ENCODE measurements at regions not wholly inside any gene's neighbourhood (a gene's known extent, or its start where the extent isn't known, plus 50 kb on each side); places are given as distances from the start of the nearest gene placed in this dataset.

DNA sequence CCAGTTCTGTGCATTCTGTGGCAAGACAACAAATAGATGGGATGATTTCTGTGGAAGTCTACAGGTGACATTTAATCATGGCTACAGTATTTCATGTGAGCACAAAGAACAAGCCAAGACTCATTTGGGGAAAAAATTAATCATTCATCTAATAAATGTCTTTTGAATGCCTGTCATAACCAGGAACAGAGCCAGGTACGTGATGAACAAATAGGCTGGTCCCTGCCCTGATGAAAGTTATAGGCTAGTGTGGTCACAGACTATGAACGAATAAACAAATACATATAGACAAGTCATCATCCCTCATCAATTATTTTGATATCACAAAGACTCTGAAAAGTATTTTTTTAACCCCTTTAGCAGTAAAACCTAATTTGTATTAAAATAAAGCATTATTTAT lies 226.4 kb upstream of the RRP15 start:
- Histone ChIP-seq H3K4me1 (ENCODE audit: control insufficient read depth, insufficient read depth, low read length, poor library complexity, severe bottlenecking) (no peaks in the 10 kb centered on the region), H3K9me3 (ENCODE audit: control insufficient read depth, low read length) (no peaks in the 10 kb centered on the region), H3K27ac (ENCODE audit: insufficient read depth, low read length, poor library complexity, severe bottlenecking) (no peak overlapping the region), H3K4me3 (ENCODE audit: insufficient read depth, low read depth, low read length, poor library complexity, severe bottlenecking) (no peak overlapping the region), H3K36me3 (ENCODE audit: control insufficient read depth, insufficient read depth, low read length) (no peaks in the 10 kb centered on the region), H3K27me3 (replicated peaks; ENCODE audit: control insufficient read depth, insufficient read depth, low read length, poor library complexity, severe bottlenecking) (no peaks in the 10 kb centered on the region)
- DNase-seq: no peak

GRCh38 chr1:218064426-218064825 lies 220.7 kb upstream of the RRP15 start:
- Histone ChIP-seq H3K4me3 (ENCODE audit: insufficient read depth, low read depth, low read length, poor library complexity, severe bottlenecking) (no peak overlapping the region), H3K36me3 (ENCODE audit: control insufficient read depth, insufficient read depth, low read length) (no peaks in the 10 kb centered on the region), H3K27me3 (replicated peaks; ENCODE audit: control insufficient read depth, insufficient read depth, low read length, poor library complexity, severe bottlenecking) (no peaks in the 10 kb centered on the region), H3K27ac (ENCODE audit: insufficient read depth, low read length, poor library complexity, severe bottlenecking) (no peak overlapping the region), H3K4me1 (ENCODE audit: control insufficient read depth, insufficient read depth, low read length, poor library complexity, severe bottlenecking) (no peaks in the 10 kb centered on the region), H3K9me3 (ENCODE audit: control insufficient read depth, low read length) (no peaks in the 10 kb centered on the region)
- DNase-seq: no peak

DNA sequence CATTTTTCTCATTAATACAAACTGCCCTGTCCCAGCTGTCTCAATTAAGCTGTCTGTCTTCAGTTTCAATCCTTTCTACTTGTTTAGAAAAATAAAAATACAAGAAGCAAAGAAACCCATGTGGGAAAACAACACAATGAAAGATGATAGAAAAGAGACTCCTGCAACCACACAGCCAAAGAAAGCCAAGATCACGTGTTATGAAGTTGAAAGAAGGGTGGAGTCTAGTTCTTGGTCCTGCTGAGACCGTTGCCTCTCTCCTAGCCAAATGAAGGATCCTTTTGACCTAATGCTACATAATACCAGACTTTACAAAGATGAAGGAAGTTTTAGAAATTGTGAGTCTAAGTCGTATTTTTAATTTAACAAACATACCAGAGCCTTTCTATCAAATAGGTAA lies 218.8 kb upstream of the RRP15 start:
- no peak for DNase-seq
- Histone ChIP-seq H3K4me3 (ENCODE audit: insufficient read depth, low read depth, low read length, poor library complexity, severe bottlenecking) (no peak overlapping the region), H3K4me1 (ENCODE audit: control insufficient read depth, insufficient read depth, low read length, poor library complexity, severe bottlenecking) (no peaks in the 10 kb centered on the region), H3K27ac (ENCODE audit: insufficient read depth, low read length, poor library complexity, severe bottlenecking) (no peak overlapping the region), H3K9me3 (ENCODE audit: control insufficient read depth, low read length) (no peaks in the 10 kb centered on the region), H3K27me3 (replicated peaks; ENCODE audit: control insufficient read depth, insufficient read depth, low read length, poor library complexity, severe bottlenecking) (no peaks in the 10 kb centered on the region), H3K36me3 (ENCODE audit: control insufficient read depth, insufficient read depth, low read length) (no peaks in the 10 kb centered on the region)

GRCh38 chr1:218068241-218068640 lies 216.9 kb upstream of the RRP15 start:
- H3K9me3 ChIP-seq (ENCODE audit: control insufficient read depth, low read length): no peaks in the 10 kb centered on the region
- H3K27ac ChIP-seq (ENCODE audit: insufficient read depth, low read length, poor library complexity, severe bottlenecking): no peak overlapping the region
- H3K36me3 ChIP-seq (ENCODE audit: control insufficient read depth, insufficient read depth, low read length): no peaks in the 10 kb centered on the region
- no peaks in the 10 kb centered on the region for H3K4me1 ChIP-seq (ENCODE audit: control insufficient read depth, insufficient read depth, low read length, poor library complexity, severe bottlenecking)
- H3K4me3 ChIP-seq (ENCODE audit: insufficient read depth, low read depth, low read length, poor library complexity, severe bottlenecking): no peak overlapping the region
- DNase-seq: no peak
- H3K27me3 ChIP-seq (replicated peaks; ENCODE audit: control insufficient read depth, insufficient read depth, low read length, poor library complexity, severe bottlenecking): no peaks in the 10 kb centered on the region

DNA sequence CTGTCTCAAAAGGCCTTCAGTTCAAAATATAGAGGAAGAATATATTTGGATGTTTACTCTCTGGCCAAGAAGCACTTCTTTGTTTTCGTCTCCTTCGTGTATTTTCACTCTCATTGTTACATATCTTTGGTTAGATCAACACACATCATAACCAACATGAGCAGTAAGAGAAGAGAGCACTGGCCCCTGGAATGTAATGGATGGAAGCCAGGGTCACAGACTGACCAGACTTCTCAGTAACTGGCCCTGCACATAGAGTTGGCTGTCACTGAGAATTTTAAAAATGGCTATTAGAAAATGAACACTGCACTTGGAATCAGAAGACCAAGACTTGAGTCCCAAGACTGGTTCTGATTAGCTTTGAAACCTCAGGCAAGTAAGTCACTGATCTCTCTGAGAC lies 215.9 kb upstream of the RRP15 start:
- H3K27me3 ChIP-seq (replicated peaks; ENCODE audit: control insufficient read depth, insufficient read depth, low read length, poor library complexity, severe bottlenecking): no peaks in the 10 kb centered on the region
- H3K9me3 ChIP-seq (ENCODE audit: control insufficient read depth, low read length): no peaks in the 10 kb centered on the region
- no peaks in the 10 kb centered on the region for H3K36me3 ChIP-seq (ENCODE audit: control insufficient read depth, insufficient read depth, low read length)
- no peak overlapping the region for H3K4me3 ChIP-seq (ENCODE audit: insufficient read depth, low read depth, low read length, poor library complexity, severe bottlenecking)
- DNase-seq: no peak
- H3K27ac ChIP-seq (ENCODE audit: insufficient read depth, low read length, poor library complexity, severe bottlenecking): no peak overlapping the region
- H3K4me1 ChIP-seq (ENCODE audit: control insufficient read depth, insufficient read depth, low read length, poor library complexity, severe bottlenecking): no peaks in the 10 kb centered on the region

GRCh38 chr1:218073062-218073461 lies 212.0 kb upstream of the RRP15 start:
- H3K36me3 ChIP-seq (ENCODE audit: control insufficient read depth, insufficient read depth, low read length): no peaks in the 10 kb centered on the region
- no peak overlapping the region for H3K4me3 ChIP-seq (ENCODE audit: insufficient read depth, low read depth, low read length, poor library complexity, severe bottlenecking)
- no peaks in the 10 kb centered on the region for H3K9me3 ChIP-seq (ENCODE audit: control insufficient read depth, low read length)
- DNase-seq: no peak
- no peak overlapping the region for H3K27ac ChIP-seq (ENCODE audit: insufficient read depth, low read length, poor library complexity, severe bottlenecking)
- no peaks in the 10 kb centered on the region for H3K4me1 ChIP-seq (ENCODE audit: control insufficient read depth, insufficient read depth, low read length, poor library complexity, severe bottlenecking)
- no peaks in the 10 kb centered on the region for H3K27me3 ChIP-seq (replicated peaks; ENCODE audit: control insufficient read depth, insufficient read depth, low read length, poor library complexity, severe bottlenecking)

- Histone ChIP-seq H3K27ac (ENCODE audit: insufficient read depth, low read length, poor library complexity, severe bottlenecking) (no peak overlapping the region), H3K36me3 (ENCODE audit: control insufficient read depth, insufficient read depth, low read length) (no peaks in the 10 kb centered on the region), H3K4me1 (ENCODE audit: control insufficient read depth, insufficient read depth, low read length, poor library complexity, severe bottlenecking) (no peaks in the 10 kb centered on the region), H3K9me3 (ENCODE audit: control insufficient read depth, low read length) (no peaks in the 10 kb centered on the region), H3K4me3 (ENCODE audit: insufficient read depth, low read depth, low read length, poor library complexity, severe bottlenecking) (no peak overlapping the region), H3K27me3 (replicated peaks; ENCODE audit: control insufficient read depth, insufficient read depth, low read length, poor library complexity, severe bottlenecking) (no peaks in the 10 kb centered on the region)
- no peak for DNase-seq
Measured at GRCh38 chr1:218078916-218079315, 206.2 kb upstream of the RRP15 start.

- Histone ChIP-seq H3K4me3 (ENCODE audit: insufficient read depth, low read depth, low read length, poor library complexity, severe bottlenecking) (no peak overlapping the region), H3K9me3 (ENCODE audit: control insufficient read depth, low read length) (no peaks in the 10 kb centered on the region), H3K36me3 (ENCODE audit: control insufficient read depth, insufficient read depth, low read length) (no peaks in the 10 kb centered on the region), H3K4me1 (ENCODE audit: control insufficient read depth, insufficient read depth, low read length, poor library complexity, severe bottlenecking) (no peaks in the 10 kb centered on the region), H3K27ac (ENCODE audit: insufficient read depth, low read length, poor library complexity, severe bottlenecking) (no peak overlapping the region), H3K27me3 (replicated peaks; ENCODE audit: control insufficient read depth, insufficient read depth, low read length, poor library complexity, severe bottlenecking) (no peaks in the 10 kb centered on the region)
- DNase-seq: no peak
Measured at GRCh38 chr1:218079347-218079746, 205.7 kb upstream of the RRP15 start.

DNA sequence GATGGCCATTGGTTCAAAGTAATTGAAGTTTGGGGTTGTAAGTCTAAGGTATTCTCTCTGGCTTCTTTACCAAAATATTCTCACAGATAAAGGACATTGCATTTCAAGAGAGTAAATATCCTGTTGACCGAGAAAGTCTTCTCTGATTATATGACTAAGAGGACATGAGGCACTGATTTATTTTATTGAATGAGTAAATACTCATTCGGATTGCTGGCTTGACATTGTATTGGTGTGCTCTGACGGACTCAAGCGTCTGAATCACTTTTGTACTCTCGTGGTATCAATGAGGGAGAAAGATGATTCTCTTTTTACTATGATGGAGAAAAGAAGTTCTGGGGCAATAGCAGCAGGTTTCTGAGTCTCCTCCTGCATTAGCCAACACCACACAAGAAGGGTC lies 205.3 kb upstream of the RRP15 start:
- Histone ChIP-seq H3K27me3 (replicated peaks; ENCODE audit: control insufficient read depth, insufficient read depth, low read length, poor library complexity, severe bottlenecking) (no peaks in the 10 kb centered on the region), H3K27ac (ENCODE audit: insufficient read depth, low read length, poor library complexity, severe bottlenecking) (no peak overlapping the region), H3K9me3 (ENCODE audit: control insufficient read depth, low read length) (no peaks in the 10 kb centered on the region), H3K4me3 (ENCODE audit: insufficient read depth, low read depth, low read length, poor library complexity, severe bottlenecking) (no peak overlapping the region), H3K4me1 (ENCODE audit: control insufficient read depth, insufficient read depth, low read length, poor library complexity, severe bottlenecking) (no peaks in the 10 kb centered on the region), H3K36me3 (ENCODE audit: control insufficient read depth, insufficient read depth, low read length) (no peaks in the 10 kb centered on the region)
- DNase-seq: no peak

- DNase-seq: no peak
- Histone ChIP-seq H3K27me3 (replicated peaks; ENCODE audit: control insufficient read depth, insufficient read depth, low read length, poor library complexity, severe bottlenecking) (no peaks in the 10 kb centered on the region), H3K4me3 (ENCODE audit: insufficient read depth, low read depth, low read length, poor library complexity, severe bottlenecking) (no peak overlapping the region), H3K27ac (ENCODE audit: insufficient read depth, low read length, poor library complexity, severe bottlenecking) (no peak overlapping the region), H3K36me3 (ENCODE audit: control insufficient read depth, insufficient read depth, low read length) (no peaks in the 10 kb centered on the region), H3K4me1 (ENCODE audit: control insufficient read depth, insufficient read depth, low read length, poor library complexity, severe bottlenecking) (no peaks in the 10 kb centered on the region), H3K9me3 (ENCODE audit: control insufficient read depth, low read length) (no peaks in the 10 kb centered on the region)
Measured at GRCh38 chr1:218080863-218081262, 204.2 kb upstream of the RRP15 start.

DNA sequence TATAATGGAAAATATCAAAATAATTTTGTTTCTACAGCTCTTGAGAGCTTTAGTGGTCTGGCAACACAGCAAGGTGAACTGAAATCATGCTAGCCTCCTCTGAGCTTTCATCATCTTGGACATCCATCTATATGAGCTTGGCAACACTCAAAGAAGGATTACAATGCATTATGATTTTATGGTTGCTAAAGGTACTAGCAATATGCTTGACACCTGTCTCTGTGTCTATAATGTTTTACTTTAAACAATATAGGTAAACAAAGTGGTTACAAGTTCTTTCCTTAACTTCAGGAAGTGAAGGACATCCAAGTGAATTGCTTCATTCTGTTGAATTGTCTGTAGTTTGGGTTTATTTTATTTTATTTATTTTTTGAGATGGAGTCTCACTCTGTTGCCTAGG lies 203.7 kb upstream of the RRP15 start:
- H3K4me3 ChIP-seq (ENCODE audit: insufficient read depth, low read depth, low read length, poor library complexity, severe bottlenecking): no peak overlapping the region
- H3K9me3 ChIP-seq (ENCODE audit: control insufficient read depth, low read length): no peaks in the 10 kb centered on the region
- DNase-seq: no peak
- no peaks in the 10 kb centered on the region for H3K36me3 ChIP-seq (ENCODE audit: control insufficient read depth, insufficient read depth, low read length)
- no peak overlapping the region for H3K27ac ChIP-seq (ENCODE audit: insufficient read depth, low read length, poor library complexity, severe bottlenecking)
- H3K27me3 ChIP-seq (replicated peaks; ENCODE audit: control insufficient read depth, insufficient read depth, low read length, poor library complexity, severe bottlenecking): no peaks in the 10 kb centered on the region
- no peaks in the 10 kb centered on the region for H3K4me1 ChIP-seq (ENCODE audit: control insufficient read depth, insufficient read depth, low read length, poor library complexity, severe bottlenecking)

All from effector memory CD4-positive, alpha-beta T cell (primary cell).